ENCODE measurements at regions not wholly inside any gene's neighbourhood (a gene's known extent, or its start where the extent isn't known, plus 50 kb on each side); places are given as distances from the start of the nearest gene placed in this dataset.

- no peak for TF ChIP-seq CTCF (conservative IDR thresholded peaks at IDR 0.05; ENCODE audit: low read length)
- TF ChIP-seq EZH2phosphoT487 (IDR thresholded peaks at IDR 0.05; ENCODE audit: borderline replicate concordance), result no peak
These were observed 238.6 kb upstream of the ANKRD55 start for GRCh38 chr5:56471707-56472106.

Data from Loucy (cell line).